SK-N-SH (cell line): ENCODE measurements at regions not wholly inside any gene's neighbourhood (a gene's known extent, or its start where the extent isn't known, plus 50 kb on each side); places are given as distances from the start of the nearest gene placed in this dataset.

Experiments used
- CTCF ChIA-PET: fragments of 300-600, 350-600 bp; formaldehyde crosslinking; extraction: SDS; loops from one replicate; lab custom pipeline; 2021; lab: Yijun Ruan, JAX
- POLR2A ChIA-PET: fragments of 350-600 bp; sonication (Branson Sonifier 250); formaldehyde crosslinking; extraction: SDS; loops from one replicate; lab custom pipeline; 2020; ENCODE audit warnings: antibody characterized with exemption, inconsistent platforms; lab: Yijun Ruan, JAX
- DNase-seq: peaks from one replicate; pipeline ENCODE4 v3.0.0; 2012
- H2AFZ ChIP-seq: fragments of 200-600 bp; sonication (generic); 2 replicates; pipeline ENCODE4 v1.8.1; 2016; ENCODE audit warnings: antibody characterized with exemption, mild to moderate bottlenecking, low read depth
- H3F3A ChIP-seq: fragments of 200-600 bp; sonication (generic); replicated peaks from 2 replicates; pipeline ENCODE3; 2016; ENCODE audit warnings: antibody characterized with exemption, mild to moderate bottlenecking; ENCODE audit not compliant: insufficient read depth
- H3K27ac ChIP-seq, 2 experiments: fragments of 200-500 bp in 1 of 2; fragments of 200-600 bp in 1 of 2; sonication (Bioruptor generic) in 1 of 2; sonication (generic), shearing (Covaris generic) in 1 of 2; 2 replicates each; pipeline versions ENCODE4 v1.5.1 to v1.6.1; 2014 to 2016; ENCODE audit warnings: low read depth in 2 of 2, inconsistent platforms in 1 of 2, low read length in 1 of 2, mild to moderate bottlenecking in 1 of 2, mixed read lengths in 1 of 2
- H3K27me3 ChIP-seq: fragments of 200-600 bp; sonication (generic), shearing (Covaris generic); 2 replicates; pipeline ENCODE4 v1.6.1; 2016; ENCODE audit warnings: mixed run types; ENCODE audit not compliant: insufficient read depth
- H3K36me3 ChIP-seq, 2 experiments: fragments of 200-500 bp in 1 of 2; fragments of 200-600 bp in 1 of 2; sonication (Bioruptor generic) in 1 of 2; sonication (generic) in 1 of 2; replicated peaks in 1 of 2; 2 replicates each; pipeline versions ENCODE3 to v1.5.1; 2014 to 2016; ENCODE audit warnings: low read length in 1 of 2, mild to moderate bottlenecking in 1 of 2; ENCODE audit not compliant: insufficient read depth in 2 of 2, control insufficient read depth in 1 of 2
- H3K4me1 ChIP-seq, 2 experiments: fragments of 200-500 bp in 1 of 2; fragments of 200-600 bp in 1 of 2; sonication (Bioruptor generic) in 1 of 2; sonication (generic), shearing (Covaris generic) in 1 of 2; 2 replicates each; pipeline versions ENCODE4 v1.5.1 to v1.6.1; 2014 to 2016; ENCODE audit warnings: low read depth in 1 of 2, low read length in 1 of 2, mixed run types in 1 of 2; ENCODE audit not compliant: insufficient read depth in 2 of 2, control insufficient read depth in 1 of 2
- H3K4me2 ChIP-seq: fragments of 200-600 bp; sonication (generic), shearing (Covaris generic); 2 replicates; pipeline ENCODE4 v1.6.1; 2017; ENCODE audit warnings: mixed run types
- H3K4me3 ChIP-seq, 2 experiments: fragments of 200-500 bp in 1 of 2; fragments of 200-600 bp in 1 of 2; sonication (Bioruptor generic) in 1 of 2; sonication (generic), shearing (Covaris generic) in 1 of 2; 2 replicates each; pipeline versions ENCODE4 v1.5.1 to v1.8.1; 2014 to 2016; ENCODE audit warnings: low read depth in 2 of 2, inconsistent platforms in 1 of 2, low read length in 1 of 2, mild to moderate bottlenecking in 1 of 2, mixed read lengths in 1 of 2, moderate library complexity in 1 of 2
- H3K79me2 ChIP-seq: fragments of 200-600 bp; sonication (generic); 2 replicates; pipeline ENCODE4 v1.8.1; 2017; ENCODE audit warnings: mild to moderate bottlenecking; ENCODE audit not compliant: insufficient read depth
- H3K9ac ChIP-seq: fragments of 200-600 bp; sonication (generic); 2 replicates; pipeline ENCODE4 v1.6.1; 2017; ENCODE audit warnings: mixed run types
- H3K9me2 ChIP-seq: fragments of 200-600 bp; sonication (generic); 2 replicates; pipeline ENCODE4 v1.6.1; 2017; ENCODE audit warnings: mixed run types
- H3K9me3 ChIP-seq: fragments of 200-600 bp; sonication (generic); 2 replicates; pipeline ENCODE4 v1.6.1; 2017; ENCODE audit warnings: mixed run types, mild to moderate bottlenecking, moderate library complexity
- H4K20me1 ChIP-seq: fragments of 200-600 bp; sonication (generic); 2 replicates; pipeline ENCODE4 v1.6.1; 2017; ENCODE audit warnings: mild to moderate bottlenecking, mixed run types; ENCODE audit not compliant: insufficient read depth
- CHD2 ChIP-seq: fragments of 150-350 bp; IDR thresholded peaks from 2 replicates; pipeline ENCODE4 v1.6.1; 2018; ENCODE audit warnings: low read length; ENCODE audit not compliant: partially characterized antibody
- CTCF ChIP-seq: fragments of 200-600 bp; sonication (generic); IDR thresholded peaks from 2 replicates; pipeline ENCODE4 v1.6.1; 2017; ENCODE audit warnings: antibody characterized with exemption, mild to moderate bottlenecking, moderate library complexity
- ELF1 ChIP-seq: IDR thresholded peaks from 2 replicates; pipeline ENCODE4 v1.4.0; 2012
- EZH2phosphoT487 ChIP-seq: fragments of 200-600 bp; sonication (generic); IDR thresholded peaks from 2 replicates; pipeline ENCODE4 v1.6.1; 2017; ENCODE audit warnings: low read depth, mixed run types, mild to moderate bottlenecking, antibody characterized with exemption, moderate library complexity, borderline replicate concordance
- GABPA ChIP-seq: IDR thresholded peaks from 2 replicates; pipeline ENCODE4 v1.4.0; 2012; ENCODE audit warnings: low read depth, mild to moderate bottlenecking
- GATA2 ChIP-seq: sonication (generic); formaldehyde crosslinking; IDR thresholded peaks from 2 replicates; pipeline ENCODE4 v1.5.0; 2020; ENCODE audit warnings: mild to moderate bottlenecking, missing genetic modification reagents
- MAX ChIP-seq: IDR thresholded peaks from 2 replicates; pipeline ENCODE4 v1.4.0; 2012; ENCODE audit warnings: low read depth
- MEF2A ChIP-seq: IDR thresholded peaks from 2 replicates; pipeline ENCODE4 v1.4.0; 2012; ENCODE audit warnings: low read depth, borderline replicate concordance
- MXI1 ChIP-seq: IDR thresholded peaks from 2 replicates; pipeline ENCODE4 v1.6.1; 2012; ENCODE audit warnings: mild to moderate bottlenecking, low read depth, low read length, improper control_type of control experiment
- NFIC ChIP-seq: IDR thresholded peaks from 2 replicates; pipeline ENCODE4 v1.4.0; 2012; ENCODE audit warnings: borderline replicate concordance
- NRF1 ChIP-seq: IDR thresholded peaks from 2 replicates; pipeline ENCODE4 v1.6.1; 2012; ENCODE audit warnings: low read depth, mild to moderate bottlenecking, low read length
- RAD21 ChIP-seq: IDR thresholded peaks from 2 replicates; pipeline ENCODE4 v1.6.1; 2012; ENCODE audit warnings: mild to moderate bottlenecking, low read length
- RCOR1 ChIP-seq: fragments of 150-350 bp; IDR thresholded peaks from 2 replicates; pipeline ENCODE4 v1.6.1; 2017; ENCODE audit warnings: antibody characterized with exemption, low read length
- RFX5 ChIP-seq: IDR thresholded peaks from 2 replicates; pipeline ENCODE4 v1.6.1; 2012; ENCODE audit warnings: mild to moderate bottlenecking, improper control_type of control experiment, low read length
- RXRA ChIP-seq: IDR thresholded peaks from 2 replicates; pipeline ENCODE4 v1.4.0; 2012; ENCODE audit warnings: low read depth, mild to moderate bottlenecking, borderline replicate concordance
- SIN3A ChIP-seq: IDR thresholded peaks from 2 replicates; pipeline ENCODE4 v1.6.1; 2012; ENCODE audit warnings: low read depth, mild to moderate bottlenecking, low read length, moderate library complexity, borderline replicate concordance
- TCF12 ChIP-seq: IDR thresholded peaks from 2 replicates; pipeline ENCODE4 v1.4.0; 2012
- USF1 ChIP-seq: IDR thresholded peaks from 2 replicates; pipeline ENCODE4 v1.4.0; 2012; ENCODE audit warnings: low read depth, borderline replicate concordance
- ZBTB33 ChIP-seq: IDR thresholded peaks from 2 replicates; pipeline ENCODE4 v1.4.0; 2012; ENCODE audit warnings: low read depth, borderline replicate concordance
- WGBS: methylation state at CpG from one replicate; pipeline ENCODE4 v1.1.6; 2017; ENCODE audit warnings: low lambda C conversion rate; 5-methylcytosine and 5-hydroxymethylcytosine counted together

DNA sequence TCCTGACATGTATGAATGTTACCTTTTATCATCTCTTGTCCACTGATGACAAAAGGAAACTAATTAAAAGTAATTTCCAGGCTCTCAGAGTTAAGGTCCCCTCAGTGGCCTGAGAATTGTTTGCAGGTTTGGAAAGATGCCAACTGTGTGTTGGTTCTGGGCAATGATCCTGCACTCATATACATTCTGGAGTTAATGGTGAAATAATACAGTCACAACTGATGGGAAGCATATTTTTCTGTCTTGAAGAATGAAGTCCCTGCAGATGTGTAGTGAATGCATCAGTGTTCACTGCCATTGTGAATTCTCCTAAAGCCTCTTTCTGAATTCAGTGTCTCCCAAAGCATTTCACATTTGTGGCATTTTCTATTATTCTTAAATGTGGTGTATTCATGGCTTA lies 238.1 kb upstream of the PPP1R2C start:
- Histone ChIP-seq H3K4me3 (no peak overlapping the region), H3F3A (no peaks in the 10 kb centered on the region), H3K9me3 (no peaks in the 10 kb centered on the region), H3K27ac (no peak overlapping the region), H2AFZ (no peak overlapping the region), H3K9ac (no peak overlapping the region), H3K36me3 (no peaks in the 10 kb centered on the region), H3K4me1 (no peaks in the 10 kb centered on the region), H3K4me2 (no peak overlapping the region), H3K9me2 (no peaks in the 10 kb centered on the region), H4K20me1 (no peaks in the 10 kb centered on the region), H3K27me3 (no peaks in the 10 kb centered on the region), H3K79me2 (no peaks in the 10 kb centered on the region)
- DNase-seq = no peak
- POLR2A ChIA-PET = no interaction called here
- TF ChIP-seq USF1 (no peak), RXRA (no peak), GATA2 (CRISPR knock-in tag) (no peak), RAD21 (no peak), MXI1 (no peak)
- CTCF ChIA-PET = no interaction called here

DNA sequence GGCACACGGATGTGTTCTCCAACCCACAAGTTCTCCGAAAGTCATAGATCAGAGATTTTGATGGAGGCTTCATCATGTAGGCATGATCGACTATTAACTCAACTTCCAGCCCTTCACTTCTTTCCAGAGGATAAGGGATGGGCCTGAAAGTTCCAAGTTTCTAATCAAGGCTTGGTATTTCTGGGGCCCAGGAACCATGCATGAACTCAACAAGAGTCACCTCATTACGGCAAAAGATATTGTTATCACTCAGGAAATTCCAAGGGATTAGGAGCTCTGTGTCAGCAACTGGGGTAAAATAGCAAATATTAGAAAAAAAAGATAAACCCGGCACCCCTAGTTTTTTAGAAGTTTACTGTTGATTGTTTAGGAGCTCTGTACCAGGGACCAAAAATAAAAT lies 240.1 kb upstream of the PPP1R2C start:
- Histone ChIP-seq H3K27me3 (no peaks in the 10 kb centered on the region), H3K4me1 (no peaks in the 10 kb centered on the region), H3K9ac (no peak overlapping the region), H3F3A (no peaks in the 10 kb centered on the region), H3K27ac (no peak overlapping the region), H4K20me1 (no peaks in the 10 kb centered on the region), H3K9me2 (no peaks in the 10 kb centered on the region), H3K9me3 (no peaks in the 10 kb centered on the region), H2AFZ (no peak overlapping the region), H3K36me3 (no peaks in the 10 kb centered on the region), H3K4me2 (no peak overlapping the region), H3K4me3 (no peak overlapping the region), H3K79me2 (no peaks in the 10 kb centered on the region)
- WGBS = 7% methylated on average over 5 of the region's 5 CpGs
- ChIA-PET POLR2A (no interaction called here), CTCF (no interaction called here)
- no peak for DNase-seq
- no peak for TF ChIP-seq RFX5
- TF ChIP-seq NFIC = no peak
- TF ChIP-seq ZBTB33 = no peak
- no peak for TF ChIP-seq USF1
- no peak for TF ChIP-seq MAX
- TF ChIP-seq CHD2 = no peak
- TF ChIP-seq GATA2 (CRISPR knock-in tag) = no peak
- TF ChIP-seq TCF12 = no peak
- TF ChIP-seq RCOR1 = no peak
- no peak for TF ChIP-seq CTCF
- no peak for TF ChIP-seq MEF2A
- TF ChIP-seq NRF1 = no peak
- no peak for TF ChIP-seq RAD21
- TF ChIP-seq EZH2phosphoT487 = no peak
- TF ChIP-seq ELF1 = no peak
- no peak for TF ChIP-seq GABPA
- no peak for TF ChIP-seq SIN3A
- TF ChIP-seq RXRA = no peak
